Bronchial epithelial cell (primary cell): ENCODE measurements at regions not wholly inside any gene's neighbourhood (a gene's known extent, or its start where the extent isn't known, plus 50 kb on each side); places are given as distances from the start of the nearest gene placed in this dataset.

Source experiments
- DNase-seq: peaks from one replicate; pipeline ENCODE4 v3.0.0-alpha.2; 2010; ENCODE audit warnings: low read depth
- FAIRE-seq: peaks from 2 replicates; lab custom pipeline; 2011; peaks lifted over from hg19 to GRCh38; lab: Jason Lieb, UNC
- H3K27me3 ChIP-seq: 2 replicates; pipeline ENCODE4 v1.5.1; 2011; ENCODE audit warnings: low read length; ENCODE audit not compliant: control insufficient read depth, insufficient read depth
- H3K36me3 ChIP-seq: 2 replicates; pipeline ENCODE4 v1.5.1; 2011; ENCODE audit warnings: low read length; ENCODE audit not compliant: control insufficient read depth, insufficient read depth
- H3K4me3 ChIP-seq: 2 replicates; pipeline ENCODE4 v1.5.1; 2011; ENCODE audit warnings: mild to moderate bottlenecking, low read depth, low read length, control low read depth
- TF ChIP-seq, protein P1 (sequence below): IDR thresholded peaks from 2 replicates; pipeline ENCODE4 v1.5.1; 2011; ENCODE audit warnings: mild to moderate bottlenecking, moderate library complexity, low read length, control low read depth, inconsistent platforms; ENCODE audit not compliant: insufficient read depth, severe bottlenecking

DNA sequence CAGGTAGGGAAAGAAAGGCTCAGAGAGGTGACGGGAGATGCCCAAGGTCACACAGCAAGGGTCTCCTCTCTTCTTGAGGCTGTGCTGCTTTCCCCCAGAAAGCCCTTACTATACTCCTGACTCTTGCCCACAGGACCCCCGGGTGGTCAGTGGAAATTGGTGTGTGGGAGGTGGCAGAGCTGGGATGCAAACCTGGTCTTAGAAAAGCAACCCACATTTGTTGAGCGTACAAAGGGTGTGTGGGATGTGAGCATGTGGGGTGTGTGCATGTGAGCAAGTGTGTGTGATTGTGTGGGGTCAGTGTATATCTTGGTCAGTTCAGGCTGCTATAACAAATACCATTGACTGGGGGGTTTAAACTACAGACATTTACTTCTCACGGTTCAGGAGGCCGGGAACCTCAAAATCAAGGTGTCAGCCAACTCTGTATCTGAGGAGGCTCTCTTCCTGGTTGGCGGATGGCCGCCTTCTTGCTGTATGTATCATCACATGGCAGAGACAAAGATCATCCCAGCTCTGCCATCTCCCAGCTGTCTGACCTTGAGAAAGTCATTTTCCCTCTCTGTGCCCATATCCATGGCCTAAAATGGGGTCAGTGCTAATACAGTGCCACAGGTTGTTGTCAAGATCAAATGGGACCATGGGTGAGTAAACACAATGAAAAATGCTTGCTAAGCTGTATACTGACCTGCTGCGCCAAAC, 268.5 kb downstream of the PTPRU start:
- DNase-seq (no peak), FAIRE-seq (peak; percentile 40)
- TF ChIP-seq, protein P1, sequence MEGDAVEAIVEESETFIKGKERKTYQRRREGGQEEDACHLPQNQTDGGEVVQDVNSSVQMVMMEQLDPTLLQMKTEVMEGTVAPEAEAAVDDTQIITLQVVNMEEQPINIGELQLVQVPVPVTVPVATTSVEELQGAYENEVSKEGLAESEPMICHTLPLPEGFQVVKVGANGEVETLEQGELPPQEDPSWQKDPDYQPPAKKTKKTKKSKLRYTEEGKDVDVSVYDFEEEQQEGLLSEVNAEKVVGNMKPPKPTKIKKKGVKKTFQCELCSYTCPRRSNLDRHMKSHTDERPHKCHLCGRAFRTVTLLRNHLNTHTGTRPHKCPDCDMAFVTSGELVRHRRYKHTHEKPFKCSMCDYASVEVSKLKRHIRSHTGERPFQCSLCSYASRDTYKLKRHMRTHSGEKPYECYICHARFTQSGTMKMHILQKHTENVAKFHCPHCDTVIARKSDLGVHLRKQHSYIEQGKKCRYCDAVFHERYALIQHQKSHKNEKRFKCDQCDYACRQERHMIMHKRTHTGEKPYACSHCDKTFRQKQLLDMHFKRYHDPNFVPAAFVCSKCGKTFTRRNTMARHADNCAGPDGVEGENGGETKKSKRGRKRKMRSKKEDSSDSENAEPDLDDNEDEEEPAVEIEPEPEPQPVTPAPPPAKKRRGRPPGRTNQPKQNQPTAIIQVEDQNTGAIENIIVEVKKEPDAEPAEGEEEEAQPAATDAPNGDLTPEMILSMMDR, result no peak
- H3K27me3 ChIP-seq, result peaks cover 5% of the 10 kb centered on the region
- no peaks in the 10 kb centered on the region for H3K36me3 ChIP-seq
- no peak overlapping the region for H3K4me3 ChIP-seq

DNA sequence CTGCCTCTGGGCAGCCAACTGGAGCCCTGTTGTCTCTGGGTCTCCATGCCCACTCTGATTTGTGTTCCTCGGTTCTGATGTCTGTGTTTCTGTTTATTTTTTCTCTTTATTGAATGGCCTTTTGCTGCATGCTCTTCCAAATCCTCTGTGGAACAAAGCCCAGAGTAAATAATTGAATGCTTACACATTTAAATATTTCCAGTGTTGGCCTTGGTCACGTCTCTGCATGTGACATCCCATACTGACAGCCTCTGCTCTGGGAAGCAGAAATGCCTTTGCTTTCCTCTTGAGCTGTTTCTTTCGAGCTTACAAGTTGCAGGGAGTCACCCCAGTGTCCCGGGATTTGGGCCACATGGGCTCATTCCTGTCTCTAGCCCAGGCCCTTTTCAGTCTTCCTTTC, 267.9 kb downstream of the PTPRU start:
- FAIRE-seq (no peak), DNase-seq (no peak)
- H3K27me3 ChIP-seq, result peaks cover 5% of the 10 kb centered on the region
- H3K4me3 ChIP-seq, result no peak overlapping the region
- H3K36me3 ChIP-seq, result no peaks in the 10 kb centered on the region
- TF ChIP-seq, protein P1, result no peak

DNA sequence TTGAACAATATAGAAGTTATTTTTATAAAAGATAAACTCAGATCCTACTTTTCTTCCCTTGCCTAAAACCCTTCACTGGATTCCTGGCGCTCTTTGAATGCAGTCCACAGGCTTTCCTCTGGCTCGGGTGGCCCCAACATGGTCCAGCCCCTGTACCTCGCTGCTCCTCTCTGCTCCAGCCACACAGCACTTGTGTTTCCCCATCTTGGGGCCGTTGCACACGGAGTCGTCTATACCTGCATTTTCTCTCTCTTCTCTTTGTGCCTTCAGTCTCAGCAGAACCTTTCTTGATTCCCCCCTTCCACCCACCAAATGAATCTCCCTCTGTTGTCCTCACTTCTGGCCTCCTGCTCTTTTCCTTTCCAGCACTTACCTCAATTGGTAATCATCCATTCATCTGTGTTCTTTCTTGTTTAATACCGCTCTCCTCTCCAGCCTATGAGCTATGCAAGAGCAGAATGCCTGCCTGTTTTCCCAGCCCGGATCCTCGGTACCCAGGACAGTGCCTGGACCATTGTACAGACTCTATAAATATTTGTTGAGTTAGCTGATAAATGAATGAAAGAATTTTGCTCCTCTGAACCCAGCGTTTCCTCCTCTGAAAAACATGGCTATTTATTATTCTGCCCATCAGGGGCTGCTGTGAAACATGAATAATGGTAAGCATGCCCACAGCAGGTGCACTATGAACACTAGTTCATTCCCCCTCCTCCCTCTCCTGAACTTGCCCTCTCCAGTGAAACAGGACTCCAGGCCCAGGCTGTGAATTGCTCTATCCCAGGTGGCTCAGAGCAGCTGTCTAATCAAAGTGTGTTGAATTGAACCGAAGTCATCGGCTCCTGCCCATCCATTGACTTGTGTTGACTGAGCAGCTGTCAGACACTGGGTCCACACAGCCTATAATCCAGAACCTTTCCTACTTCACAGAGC, 266.9 kb downstream of the PTPRU start:
- DNase-seq (no peak), FAIRE-seq (no peak)
- Histone ChIP-seq H3K36me3 (no peaks in the 10 kb centered on the region), H3K27me3 (peaks cover 5% of the 10 kb centered on the region), H3K4me3 (no peak overlapping the region)
- TF ChIP-seq, protein P1, result no peak

DNA sequence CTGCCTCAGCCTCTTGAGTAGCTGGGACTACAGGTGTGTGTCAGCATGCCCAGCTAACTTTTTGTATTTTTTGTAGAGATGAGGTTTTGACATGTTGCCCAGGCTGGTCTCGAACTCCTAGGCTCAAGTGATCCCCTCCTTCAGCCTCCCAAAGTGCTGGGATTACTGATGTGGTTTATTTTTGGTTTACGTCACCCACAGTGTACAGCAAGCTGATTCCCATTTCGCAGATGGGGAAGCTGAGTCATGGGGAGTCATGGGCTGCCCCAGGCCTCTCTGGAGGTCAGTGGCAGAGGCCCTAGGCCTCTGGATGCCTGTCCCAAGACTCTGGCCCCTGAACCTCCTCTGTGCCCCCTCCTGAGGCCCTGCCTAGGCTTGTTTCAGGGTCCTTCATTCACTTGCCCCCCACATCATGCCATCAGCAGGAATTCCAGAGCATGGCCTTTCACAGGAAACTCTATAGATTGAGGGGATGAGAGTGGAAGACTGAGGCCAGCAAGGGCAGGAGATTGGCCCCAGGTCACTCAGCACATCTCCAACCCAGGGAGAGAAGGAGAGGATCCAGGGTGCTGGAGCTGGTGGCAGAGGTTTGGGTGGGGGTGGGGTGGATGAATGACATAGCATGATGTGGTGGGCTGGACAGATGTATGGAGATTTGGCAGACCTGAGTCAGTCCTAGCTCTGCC, 266.0 kb downstream of the PTPRU start:
- FAIRE-seq, result no peak
- Histone ChIP-seq H3K36me3 (no peaks in the 10 kb centered on the region), H3K4me3 (no peak overlapping the region), H3K27me3 (peaks cover 5% of the 10 kb centered on the region)
- TF ChIP-seq, protein P1, result no peak
- no peak for DNase-seq

DNA sequence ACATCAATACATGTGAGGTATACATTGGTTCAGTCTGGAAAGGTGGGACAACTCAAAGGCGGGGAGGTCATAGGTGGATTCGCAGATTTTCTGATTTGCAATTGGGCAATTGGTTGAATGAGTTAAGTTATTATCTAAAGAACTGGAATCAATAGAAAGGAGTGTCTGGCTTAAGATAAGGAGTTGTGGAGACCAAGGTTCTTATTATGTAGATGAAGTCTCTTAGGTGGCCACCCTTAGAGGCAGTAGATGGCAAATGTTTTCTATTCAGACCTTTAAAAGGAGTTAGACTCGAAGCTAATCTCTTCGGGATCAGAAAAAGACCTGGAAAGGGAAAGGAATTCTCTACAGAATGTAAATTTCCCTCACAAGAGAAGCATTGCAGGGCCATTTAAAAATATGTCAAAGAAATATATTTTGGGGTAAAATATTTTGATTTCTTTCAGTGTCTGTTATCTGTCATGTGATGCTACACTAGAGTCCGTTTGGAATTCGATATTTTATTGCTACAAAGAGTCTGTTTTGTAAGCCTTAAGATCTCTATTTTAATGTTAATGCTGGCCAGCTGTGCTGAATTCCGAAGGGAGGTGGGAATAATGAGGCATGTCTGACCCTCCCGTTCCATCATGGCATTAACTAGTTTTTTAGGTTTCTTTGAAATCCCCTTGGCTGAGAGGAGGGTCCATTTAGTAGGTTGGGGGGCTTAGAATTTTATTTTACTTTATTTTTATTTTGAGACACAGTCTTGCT, 265.1 kb downstream of the PTPRU start:
- FAIRE-seq (no peak), DNase-seq (no peak)
- Histone ChIP-seq H3K27me3 (peaks cover 5% of the 10 kb centered on the region), H3K4me3 (no peak overlapping the region), H3K36me3 (no peaks in the 10 kb centered on the region)
- TF ChIP-seq, protein P1, result no peak
